ENCODE measurements at regions not wholly inside any gene's neighbourhood (a gene's known extent, or its start where the extent isn't known, plus 50 kb on each side); places are given as distances from the start of the nearest gene placed in this dataset.

DNA sequence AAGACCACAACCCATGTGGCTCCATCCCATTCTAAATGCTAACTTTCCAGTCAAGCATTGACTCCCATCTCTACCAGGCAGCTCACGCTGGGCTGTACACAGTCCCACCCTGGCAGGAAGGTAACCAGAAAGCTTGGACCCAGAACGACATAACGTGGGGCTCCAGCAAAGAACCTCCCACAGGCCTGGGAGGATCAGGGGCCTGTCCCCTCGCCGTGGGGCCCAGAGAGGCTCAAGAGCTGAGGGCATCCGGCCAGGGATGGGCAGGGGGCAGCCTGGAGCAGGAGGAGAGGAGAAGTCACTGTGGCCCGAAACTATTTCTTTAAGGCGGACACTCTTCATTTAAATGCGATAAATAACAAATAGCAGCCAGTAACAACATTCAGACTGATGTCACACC, 169.9 kb downstream of the SHANK2 start:
- H3K27ac ChIP-seq (ENCODE audit: low read length), result no peak overlapping the region
- intact Hi-C loops (cut with micrococcal nuclease; ENCODE audit: unreplicated experiment), result loop anchor here (5.0 kb wide), 1 partner anchor 265 kb away; no protein-coding TSS in a partner anchor
- H3K27me3 ChIP-seq (ENCODE audit: control insufficient read depth, insufficient read depth, low read length), result no peaks in the 10 kb centered on the region
- no peak for TF ChIP-seq SIN3A (IDR thresholded peaks at IDR 0.05; ENCODE audit: borderline replicate concordance, insufficient read depth, low read depth, low read length)
- TF ChIP-seq POLR2AphosphoS5 (IDR thresholded peaks at IDR 0.05; ENCODE audit: low read depth, low read length), result no peak
- no peak for TF ChIP-seq TCF7L2 (IDR thresholded peaks at IDR 0.05; ENCODE audit: low read depth, low read length)
- TF ChIP-seq REST (IDR thresholded peaks at IDR 0.05; ENCODE audit: insufficient read depth in 1 of 2, low read depth in 2 of 2, low read length in 1 of 2), result no peak
- no peak for TF ChIP-seq CTCF (IDR thresholded peaks at IDR 0.05)
- H3K4me1 ChIP-seq (ENCODE audit: control insufficient read depth, insufficient read depth, low read length), result no peaks in the 10 kb centered on the region
- ATAC-seq, result no peak
- no peak overlapping the region for H3K4me3 ChIP-seq (ENCODE audit: low read depth in 2 of 2, low read length in 2 of 2)
- H3K36me3 ChIP-seq (ENCODE audit: control insufficient read depth, insufficient read depth, low read length), result no peaks in the 10 kb centered on the region
- in situ Hi-C loops (cut with HindIII; ENCODE audit: low pct_unique_long_range_greater_than_20kb, low sequenced_read_pairs), result no loop called here
- POLR2A ChIA-PET, result no interaction called here
- BruUV-seq (replicated peaks), result no TSS peak
- CTCF ChIA-PET, result interaction anchor here (0.6 kb wide), 1 partner anchor 629 kb away, joined by 5 read pairs; no protein-coding TSS in a partner anchor
- no peak for DNase-seq (ENCODE audit: low read depth, low spot score)
- H3K9me3 ChIP-seq (ENCODE audit: control insufficient read depth, insufficient read depth, low read depth, low read length), result no peaks in the 10 kb centered on the region

GRCh38 chr11:71081704-71082230, 170.6 kb downstream of the SHANK2 start:
- H3K9me3 ChIP-seq (ENCODE audit: control insufficient read depth, insufficient read depth, low read depth, low read length), result no peaks in the 10 kb centered on the region
- ChIA-PET CTCF (interaction anchor here (0.6 kb wide), 1 partner anchor 629 kb away, joined by 5 read pairs; no protein-coding TSS in a partner anchor), POLR2A (no interaction called here)
- BruUV-seq (replicated peaks), result no TSS peak
- no peaks in the 10 kb centered on the region for H3K36me3 ChIP-seq (ENCODE audit: control insufficient read depth, insufficient read depth, low read length)
- no peaks in the 10 kb centered on the region for H3K27me3 ChIP-seq (ENCODE audit: control insufficient read depth, insufficient read depth, low read length)
- DNase-seq (ENCODE audit: low read depth, low spot score) (no peak), ATAC-seq (no peak)
- TF ChIP-seq POLR2AphosphoS5 (IDR thresholded peaks at IDR 0.05; ENCODE audit: low read depth, low read length) (no peak), CTCF (IDR thresholded peaks at IDR 0.05) (no peak), SIN3A (IDR thresholded peaks at IDR 0.05; ENCODE audit: borderline replicate concordance, insufficient read depth, low read depth, low read length) (no peak), TCF7L2 (IDR thresholded peaks at IDR 0.05; ENCODE audit: low read depth, low read length) (no peak), REST (IDR thresholded peaks at IDR 0.05; ENCODE audit: insufficient read depth in 1 of 2, low read depth in 2 of 2, low read length in 1 of 2) (no peak)
- H3K4me3 ChIP-seq (ENCODE audit: low read depth in 2 of 2, low read length in 2 of 2), result no peak overlapping the region
- in situ Hi-C loops (cut with HindIII; ENCODE audit: low pct_unique_long_range_greater_than_20kb, low sequenced_read_pairs), result no loop called here
- intact Hi-C loops (cut with micrococcal nuclease; ENCODE audit: unreplicated experiment), result loop anchor here (5.0 kb wide), 1 partner anchor 264 kb away; no protein-coding TSS in a partner anchor
- no peak overlapping the region for H3K27ac ChIP-seq (ENCODE audit: low read length)
- H3K4me1 ChIP-seq (ENCODE audit: control insufficient read depth, insufficient read depth, low read length), result no peaks in the 10 kb centered on the region
